ENCODE measurements at regions not wholly inside any gene's neighbourhood (a gene's known extent, or its start where the extent isn't known, plus 50 kb on each side); places are given as distances from the start of the nearest gene placed in this dataset.

GRCh38 chr11:88012456-88012855 lies 162.8 kb downstream of the RAB38 start:
- TF ChIP-seq RAD21 (conservative IDR thresholded peaks at IDR 0.05): no peak
- TF ChIP-seq TAF1 (IDR thresholded peaks at IDR 0.05; ENCODE audit: low read depth): no peak
- no peak for TF ChIP-seq MXI1 (conservative IDR thresholded peaks at IDR 0.05; ENCODE audit: poor library complexity, severe bottlenecking)
- no peaks in the 10 kb centered on the region for H3K79me2 ChIP-seq (replicated peaks; ENCODE audit: insufficient read depth, low read length)
- H3K36me3 ChIP-seq (ENCODE audit: insufficient read depth, low read length): no peaks in the 10 kb centered on the region
- no peaks in the 10 kb centered on the region for H3K9me2 ChIP-seq (ENCODE audit: insufficient read depth, low read length)
- H3K4me2 ChIP-seq (ENCODE audit: low read length): no peak overlapping the region
- H3F3A ChIP-seq (ENCODE audit: insufficient read depth, low read length, poor library complexity, severe bottlenecking): no peaks in the 10 kb centered on the region
- no peaks in the 10 kb centered on the region for H4K20me1 ChIP-seq (ENCODE audit: insufficient read depth)
- no peak overlapping the region for H2AFZ ChIP-seq (ENCODE audit: low read depth, low read length)
- no peak overlapping the region for H3K4me3 ChIP-seq (ENCODE audit: low read length)
- no peak overlapping the region for H3K9ac ChIP-seq (ENCODE audit: low read length)
- no peaks in the 10 kb centered on the region for H3K9me3 ChIP-seq (ENCODE audit: low read length)
- H3K27ac ChIP-seq (ENCODE audit: low read length): no peak overlapping the region
- H3K27me3 ChIP-seq (ENCODE audit: insufficient read depth, low read depth, low read length): no peaks in the 10 kb centered on the region

- Histone ChIP-seq H3K79me2 (replicated peaks; ENCODE audit: insufficient read depth, low read length) (no peaks in the 10 kb centered on the region), H3F3A (ENCODE audit: insufficient read depth, low read length, poor library complexity, severe bottlenecking) (no peaks in the 10 kb centered on the region), H3K9me2 (ENCODE audit: insufficient read depth, low read length) (no peaks in the 10 kb centered on the region), H3K27me3 (ENCODE audit: insufficient read depth, low read depth, low read length) (no peaks in the 10 kb centered on the region), H3K9me3 (ENCODE audit: low read length) (no peaks in the 10 kb centered on the region), H3K36me3 (ENCODE audit: insufficient read depth, low read length) (no peaks in the 10 kb centered on the region), H2AFZ (ENCODE audit: low read depth, low read length) (no peak overlapping the region), H4K20me1 (ENCODE audit: insufficient read depth) (no peaks in the 10 kb centered on the region), H3K27ac (ENCODE audit: low read length) (no peak overlapping the region), H3K4me2 (ENCODE audit: low read length) (no peak overlapping the region), H3K4me3 (ENCODE audit: low read length) (no peak overlapping the region), H3K9ac (ENCODE audit: low read length) (no peak overlapping the region)
- TF ChIP-seq POLR2AphosphoS5 (IDR thresholded peaks at IDR 0.05) (no peak), MXI1 (conservative IDR thresholded peaks at IDR 0.05; ENCODE audit: poor library complexity, severe bottlenecking) (no peak), SMC3 (conservative IDR thresholded peaks at IDR 0.05; ENCODE audit: poor library complexity) (no peak), RAD21 (conservative IDR thresholded peaks at IDR 0.05) (no peak), TAF1 (IDR thresholded peaks at IDR 0.05; ENCODE audit: low read depth) (no peak), EZH2 (IDR thresholded peaks at IDR 0.05; ENCODE audit: borderline replicate concordance, insufficient read depth, low read length, poor library complexity, severe bottlenecking) (no peak), CTCF (IDR thresholded peaks at IDR 0.05; ENCODE audit: poor library complexity, severe bottlenecking) (no peak), EP300 (conservative IDR thresholded peaks at IDR 0.05; ENCODE audit: poor library complexity, severe bottlenecking) (no peak), REST (IDR thresholded peaks at IDR 0.05; ENCODE audit: borderline replicate concordance) (no peak)
Measured at GRCh38 chr11:87976009-87976408, 199.2 kb downstream of the RAB38 start.

GRCh38 chr11:87974797-87975196 lies 200.4 kb downstream of the RAB38 start:
- Histone ChIP-seq H3K4me3 (ENCODE audit: low read length) (no peak overlapping the region), H3K4me2 (ENCODE audit: low read length) (no peak overlapping the region), H2AFZ (ENCODE audit: low read depth, low read length) (no peak overlapping the region), H3K9me2 (ENCODE audit: insufficient read depth, low read length) (no peaks in the 10 kb centered on the region), H3K36me3 (ENCODE audit: insufficient read depth, low read length) (no peaks in the 10 kb centered on the region), H4K20me1 (ENCODE audit: insufficient read depth) (no peaks in the 10 kb centered on the region), H3K9ac (ENCODE audit: low read length) (no peak overlapping the region), H3K79me2 (replicated peaks; ENCODE audit: insufficient read depth, low read length) (no peaks in the 10 kb centered on the region), H3K27ac (ENCODE audit: low read length) (no peak overlapping the region), H3K27me3 (ENCODE audit: insufficient read depth, low read depth, low read length) (no peaks in the 10 kb centered on the region), H3F3A (ENCODE audit: insufficient read depth, low read length, poor library complexity, severe bottlenecking) (no peaks in the 10 kb centered on the region), H3K9me3 (ENCODE audit: low read length) (no peaks in the 10 kb centered on the region)
- TF ChIP-seq MXI1 (conservative IDR thresholded peaks at IDR 0.05; ENCODE audit: poor library complexity, severe bottlenecking): no peak
- no peak for TF ChIP-seq CTCF (IDR thresholded peaks at IDR 0.05; ENCODE audit: poor library complexity, severe bottlenecking)
- no peak for TF ChIP-seq RAD21 (conservative IDR thresholded peaks at IDR 0.05)
- no peak for TF ChIP-seq TAF1 (IDR thresholded peaks at IDR 0.05; ENCODE audit: low read depth)
- no peak for TF ChIP-seq EZH2 (IDR thresholded peaks at IDR 0.05; ENCODE audit: borderline replicate concordance, insufficient read depth, low read length, poor library complexity, severe bottlenecking)
- no peak for TF ChIP-seq POLR2AphosphoS5 (IDR thresholded peaks at IDR 0.05)
- no peak for TF ChIP-seq SMC3 (conservative IDR thresholded peaks at IDR 0.05; ENCODE audit: poor library complexity)
- no peak for TF ChIP-seq EP300 (conservative IDR thresholded peaks at IDR 0.05; ENCODE audit: poor library complexity, severe bottlenecking)
- TF ChIP-seq REST (IDR thresholded peaks at IDR 0.05; ENCODE audit: borderline replicate concordance): no peak

Data from neural cell (in vitro differentiated cells).